ENCODE measurements at regions not wholly inside any gene's neighbourhood (a gene's known extent, or its start where the extent isn't known, plus 50 kb on each side); places are given as distances from the start of the nearest gene placed in this dataset.

GRCh38 chr4:170770664-170771063 is 680.9 kb upstream of the AADAT start:
- Histone ChIP-seq H3K79me2 (ENCODE audit: insufficient read depth, low read length) (no peaks in the 10 kb centered on the region), H3K9me2 (ENCODE audit: insufficient read depth) (no peaks in the 10 kb centered on the region), H3K27me3 (ENCODE audit: insufficient read depth, low read length) (no peaks in the 10 kb centered on the region), H3K27ac (ENCODE audit: low read depth, low read length) (no peak overlapping the region), H3K4me2 (ENCODE audit: low read length) (no peak overlapping the region), H3K36me3 (ENCODE audit: control insufficient read depth in 1 of 2, insufficient read depth in 2 of 2, low read length in 2 of 2) (no peaks in the 10 kb centered on the region), H3K9ac (ENCODE audit: low read length) (no peak overlapping the region), H2AFZ (ENCODE audit: low read depth, low read length, poor library complexity, severe bottlenecking) (no peak overlapping the region), H4K20me1 (ENCODE audit: insufficient read depth) (no peaks in the 10 kb centered on the region), H3K9me3 (ENCODE audit: control insufficient read depth in 1 of 2, insufficient read depth in 1 of 2, low read depth in 1 of 2, low read length in 2 of 2) (no peaks in the 10 kb centered on the region), H3K4me3 (replicated peaks in 1 of 2; ENCODE audit: low read depth in 1 of 2, low read length in 2 of 2) (no peak overlapping the region), H3K4me1 (ENCODE audit: control insufficient read depth in 1 of 2, insufficient read depth in 2 of 2, low read length in 2 of 2) (no peaks in the 10 kb centered on the region)
- intact Hi-C loops (cut with micrococcal nuclease), result no loop called here
- POLR2A ChIA-PET, result no interaction called here
- RAD21 ChIA-PET (ENCODE audit: low non-redundant PET in 1 of 2, low total read pairs in 2 of 2, uncharacterized antibody in 2 of 2, unreplicated experiment in 2 of 2), result no interaction called here
- TF ChIP-seq ELF1 (IDR thresholded peaks at IDR 0.05; ENCODE audit: borderline replicate concordance, low read depth) (no peak), EZH2phosphoT487 (IDR thresholded peaks at IDR 0.05; ENCODE audit: borderline replicate concordance) (no peak), SP1 (IDR thresholded peaks at IDR 0.05; ENCODE audit: low read depth) (no peak), EZH2 (IDR thresholded peaks at IDR 0.05) (no peak), TCF7L2 (IDR thresholded peaks at IDR 0.05; ENCODE audit: borderline replicate concordance, extremely low read depth, insufficient read depth, insufficient read length) (no peak), POLR2A (IDR thresholded peaks at IDR 0.05; ENCODE audit: borderline replicate concordance, extremely low read depth, insufficient read depth, insufficient read length) (no peak), ZFX (IDR thresholded peaks at IDR 0.05) (no peak), YY1 (IDR thresholded peaks at IDR 0.05; ENCODE audit: extremely low read depth, insufficient replicate concordance, low read depth, low read length) (no peak), CBX3 (IDR thresholded peaks at IDR 0.05; ENCODE audit: low read depth) (no peak), CEBPB (IDR thresholded peaks at IDR 0.05; ENCODE audit: low read depth) (no peak), FOSL1 (IDR thresholded peaks at IDR 0.05; ENCODE audit: low read depth) (no peak), POLR2AphosphoS5 (IDR thresholded peaks at IDR 0.05; ENCODE audit: low read depth, low read length) (no peak), ZBTB33 (IDR thresholded peaks at IDR 0.05; ENCODE audit: extremely low read depth, insufficient replicate concordance, low read length) (no peak), JUND (IDR thresholded peaks at IDR 0.05) (no peak), ATF3 (IDR thresholded peaks at IDR 0.05) (no peak), CTCF (IDR thresholded peaks at IDR 0.05 in 2 of 3, conservative IDR thresholded peaks at IDR 0.05 in 1 of 3; ENCODE audit: borderline replicate concordance in 1 of 3, insufficient read depth in 1 of 3, low read depth in 2 of 3, low read length in 2 of 3) (no peak)
- ATAC-seq (no peak), DNase-seq (ENCODE audit: low read depth, low spot score) (no peak)
- CTCF ChIA-PET, result no interaction called here
- BruUV-seq (replicated peaks), result no TSS peak
